Heart right ventricle (tissue), 16 donors: ENCODE measurements at regions not wholly inside any gene's neighbourhood (a gene's known extent, or its start where the extent isn't known, plus 50 kb on each side); places are given as distances from the start of the nearest gene placed in this dataset.

Experiments used
- ATAC-seq, 8 donors: fragments of 200-7000 bp; cut with Tn5 transposase; one replicate each; pipeline ENCODE4 v1.9.1; 2020; ENCODE audit warnings: mild to moderate bottlenecking in 8 of 8, moderate library complexity in 8 of 8, moderate number of reproducible peaks in 1 of 8
- DNase-seq, 2 donors: peaks; one replicate each; pipeline ENCODE4 v3.0.0-alpha.2; 2020
- H3K27ac ChIP-seq, 10 donors: fragments of 200-600 bp; sonication (generic) in 2 of 10; one replicate each; pipeline versions ENCODE4 v1.5.0 to v1.8.0; 2020 to 2022; ENCODE audit warnings: mild to moderate bottlenecking in 3 of 10
- H3K27me3 ChIP-seq, 7 donors: fragments of 200-600 bp; one replicate each; pipeline ENCODE4 v1.8.0; 2021 to 2022; ENCODE audit warnings: mild to moderate bottlenecking in 2 of 7
- H3K36me3 ChIP-seq, 9 donors: fragments of 200-600 bp; sonication (generic) in 1 of 9; one replicate each; pipeline versions ENCODE4 v1.5.0 to v1.8.0; 2020 to 2022; ENCODE audit warnings: mild to moderate bottlenecking in 2 of 9
- H3K4me1 ChIP-seq, 9 donors: fragments of 200-600 bp; sonication (generic) in 1 of 9; one replicate each; pipeline versions ENCODE4 v1.5.0 to v1.8.0; 2020 to 2022; ENCODE audit warnings: mild to moderate bottlenecking in 4 of 9
- H3K4me3 ChIP-seq, 10 donors: fragments of 200-600 bp; sonication (generic) in 2 of 10; one replicate each; pipeline versions ENCODE4 v1.5.0 to v1.8.0; 2020 to 2022; ENCODE audit warnings: mild to moderate bottlenecking in 7 of 10, moderate library complexity in 2 of 10
- H3K9me3 ChIP-seq, 11 donors: fragments of 200-600 bp in 10 of 11; sonication (generic) in 2 of 11; one replicate each; pipeline versions ENCODE4 v1.5.0 to v1.8.0; 2013 to 2022; ENCODE audit warnings: mild to moderate bottlenecking in 2 of 11, control low read depth in 1 of 11, moderate library complexity in 1 of 11
- CTCF ChIP-seq, 9 donors: fragments of 200-600 bp; sonication (generic) in 2 of 9; IDR thresholded peaks; one replicate each; pipeline versions ENCODE4 v1.5.0 to v1.8.0; 2021 to 2022; ENCODE audit warnings: antibody characterized with exemption in 9 of 9, mild to moderate bottlenecking in 5 of 9, moderate library complexity in 1 of 9
- WGBS, 2 donors: extraction: QIAGEN DNeasy Blood & Tissue Kit; methylation state at CpG; one replicate each; pipeline ENCODE4 v1.1.7; 2013; ENCODE audit warnings: inconsistent platforms in 1 of 2; 5-methylcytosine and 5-hydroxymethylcytosine counted together
- intact Hi-C, 10 donors: fragments of 100-400 bp; cut with DNase I; formaldehyde crosslinking; loops; one replicate each; pipeline versions ENCODE4 v1.11.1 to v1.14.2; 2022
- donor health status: Arrhythmogenic right ventricular cardiomyopathy.
- donor health status: ischemic (EF 13 %, LVEDD 7.1; RV severe dilation, severe dysfunction).
- donor health status: healthy with polysubstance abuse.
- donor health status: DM: no; HTN: yes; CAD: no.
- donor health status: DM: no; HTN: no; CAD: no.
- donor health status: ischemic (EF 25% LVEDD 6.9; RV normal size, moderate dysfunction).
- donor health status: ischemic (EF 25% LVEDD 5.7; RV mildly dilated, moderate dysfunction).
- donor health status: healthy.
- donor health status: DM: yes; HTN: yes; CAD: no.
- donor health status: Ischemic cardiomyopathy.
- donor health status: ischemic (EF 35%, LVEDD 5.7; RV mildly dilated, moderate dysfunction).
- donor health status: nonischemic (EF 11% LVEDD 7.7; RV severe dilation, severe dysfunction).
- donor health status: DM: yes; HTN: yes; CAD: no.
- donor health status: PGD.
- donor health status: ischemic (EF 29% LVEDD 5.4; RV normal size, mild dysfunction).
- donor health status: nonischemic (EF 23%, LVEDD 6.1; RV moderate dilation, normal function).

GRCh38 chr1:229129301-229130027 lies 141.4 kb upstream of the RAB4A start:
- no peak overlapping the region for H3K4me3 ChIP-seq
- H3K27ac ChIP-seq: peak overlapping the region in 1 of 10 donors; percentile 24
- no peak for TF ChIP-seq CTCF (IDR thresholded peaks at IDR 0.05)
- intact Hi-C loops: loop anchor here in 1 of 10 donors (5.0 kb wide), 1 partner anchor 1208 kb away; no protein-coding TSS in a partner anchor
- no peak for DNase-seq
- 66 to 71% methylated on average over 17 of the region's 17 CpGs for WGBS, 2 donors
- H3K36me3 ChIP-seq: no peaks in the 10 kb centered on the region
- peaks cover 0 to 16% (median 9%) of the 10 kb centered on the region in 7 donors for H3K27me3 ChIP-seq
- ATAC-seq: peak in 3 of 8 donors; percentile 17 to 33 (median 26)
- H3K4me1 ChIP-seq: peaks cover 0 to 38% (median 0%) of the 10 kb centered on the region in 9 donors
- H3K9me3 ChIP-seq: peaks cover 0 to 4% (median 0%) of the 10 kb centered on the region in 11 donors

- peaks cover 0 to 11% (median 0%) of the 10 kb centered on the region in 11 donors for H3K9me3 ChIP-seq
- intact Hi-C loops: no loop called here
- ATAC-seq: peak in 7 of 8 donors; percentile 41 to 74 (median 58)
- 69 to 70% methylated on average over 9 of the region's 9 CpGs for WGBS, 2 donors
- no peak overlapping the region for H3K4me3 ChIP-seq
- H3K4me1 ChIP-seq: peaks cover 0 to 38% (median 0%) of the 10 kb centered on the region in 9 donors
- H3K36me3 ChIP-seq: no peaks in the 10 kb centered on the region
- peak overlapping the region in 1 of 10 donors; percentile 24 for H3K27ac ChIP-seq
- TF ChIP-seq CTCF (IDR thresholded peaks at IDR 0.05): no peak
- H3K27me3 ChIP-seq: peaks cover 0 to 16% (median 9%) of the 10 kb centered on the region in 7 donors
- DNase-seq: peak in 1 of 2 donors; percentile 28
These were observed 140.8 kb upstream of the RAB4A start for GRCh38 chr1:229130028-229130668.

- H3K27me3 ChIP-seq: peaks cover 0 to 16% (median 9%) of the 10 kb centered on the region in 7 donors
- no peak overlapping the region for H3K27ac ChIP-seq
- WGBS, 2 donors: 73 to 83% methylated on average over 1 of the region's 1 CpG
- TF ChIP-seq CTCF (IDR thresholded peaks at IDR 0.05): no peak
- DNase-seq (no peak), ATAC-seq (no peak)
- H3K36me3 ChIP-seq: no peaks in the 10 kb centered on the region
- no peak overlapping the region for H3K4me3 ChIP-seq
- intact Hi-C loops: no loop called here
- peaks cover 0 to 16% (median 0%) of the 10 kb centered on the region in 11 donors for H3K9me3 ChIP-seq
- H3K4me1 ChIP-seq: peaks cover 0 to 40% (median 0%) of the 10 kb centered on the region in 9 donors
These were observed 139.4 kb upstream of the RAB4A start for GRCh38 chr1:229131243-229132105.

GRCh38 chr1:229132106-229132443 lies 138.8 kb upstream of the RAB4A start:
- WGBS, 2 donors: 92 to 98% methylated on average over 1 of the region's 1 CpG
- ATAC-seq (no peak), DNase-seq (no peak)
- H3K9me3 ChIP-seq: peaks cover 0 to 16% (median 0%) of the 10 kb centered on the region in 11 donors
- H3K4me3 ChIP-seq: no peak overlapping the region
- peaks cover 0 to 46% (median 0%) of the 10 kb centered on the region in 9 donors for H3K4me1 ChIP-seq
- intact Hi-C loops: no loop called here
- H3K36me3 ChIP-seq: no peaks in the 10 kb centered on the region
- H3K27me3 ChIP-seq: peaks cover 0 to 16% (median 9%) of the 10 kb centered on the region in 7 donors
- no peak for TF ChIP-seq CTCF (IDR thresholded peaks at IDR 0.05)
- no peak overlapping the region for H3K27ac ChIP-seq
